Calu3 (cell line): ENCODE measurements at regions not wholly inside any gene's neighbourhood (a gene's known extent, or its start where the extent isn't known, plus 50 kb on each side); places are given as distances from the start of the nearest gene placed in this dataset.

ENCODE experiments used
- BruUV-seq: library from RNA; stranded (reverse); fragments of 400-500 nt; replicated peaks from 2 replicates; lab custom pipeline; 2021; lab: Mats Ljungman, UMichigan
- CTCF ChIA-PET: fragments of 300-600 bp; sonication (Branson Sonifier 250); formaldehyde crosslinking; loops from one replicate; lab custom pipeline; 2022; ENCODE audit warnings: antibody characterized with exemption; lab: Charles Lee
- DNase-seq: peaks from one replicate; pipeline ENCODE4 v3.0.0; 2022
- H3K27ac Mint-ChIP-seq: one replicate; pipeline ENCODE4 v1.8.0; 2022; ENCODE audit warnings: mixed read lengths; ENCODE audit not compliant: unreplicated experiment
- H3K27me3 Mint-ChIP-seq: one replicate; pipeline ENCODE4 v1.8.0; 2022; ENCODE audit warnings: mixed read lengths; ENCODE audit not compliant: unreplicated experiment
- H3K36me3 Mint-ChIP-seq: one replicate; pipeline ENCODE4 v1.8.0; 2022; ENCODE audit warnings: mild to moderate bottlenecking, moderate library complexity, mixed read lengths; ENCODE audit not compliant: insufficient read depth, unreplicated experiment
- H3K4me1 Mint-ChIP-seq: one replicate; pipeline ENCODE4 v1.8.0; 2022; ENCODE audit warnings: mild to moderate bottlenecking, low read depth, mixed read lengths; ENCODE audit not compliant: unreplicated experiment
- H3K4me3 Mint-ChIP-seq: one replicate; pipeline ENCODE4 v1.8.0; 2022; ENCODE audit warnings: mild to moderate bottlenecking, low read depth, moderate library complexity, mixed read lengths; ENCODE audit not compliant: unreplicated experiment
- H3K9me3 Mint-ChIP-seq: one replicate; pipeline ENCODE4 v1.8.0; 2022; ENCODE audit warnings: low read depth, mixed read lengths; ENCODE audit not compliant: unreplicated experiment
- intact Hi-C: fragments of 100-400 bp; cut with micrococcal nuclease; formaldehyde crosslinking; loops from one replicate; pipeline ENCODE4 v1.10.0; 2022; ENCODE audit not compliant: unreplicated experiment
- TF ChIP-seq, protein P1 (sequence below): fragments of 200-600 bp; IDR thresholded peaks from one replicate; pipeline ENCODE4 v1.8.0; 2022; ENCODE audit warnings: antibody characterized with exemption; ENCODE audit not compliant: unreplicated experiment

GRCh38 chr6:126716826-126717509 is 377.1 kb downstream of the CENPW start:
- peaks cover 29% of the 10 kb centered on the region for H3K4me1 Mint-ChIP-seq
- no peak overlapping the region for H3K4me3 Mint-ChIP-seq
- intact Hi-C loops = no loop called here

GRCh38 chr6:126718600-126719327 is 378.8 kb downstream of the CENPW start:
- H3K4me3 Mint-ChIP-seq = no peak overlapping the region
- no peak overlapping the region for H3K27ac Mint-ChIP-seq
- H3K36me3 Mint-ChIP-seq = peaks cover 8% of the 10 kb centered on the region
- TF ChIP-seq, protein P1, sequence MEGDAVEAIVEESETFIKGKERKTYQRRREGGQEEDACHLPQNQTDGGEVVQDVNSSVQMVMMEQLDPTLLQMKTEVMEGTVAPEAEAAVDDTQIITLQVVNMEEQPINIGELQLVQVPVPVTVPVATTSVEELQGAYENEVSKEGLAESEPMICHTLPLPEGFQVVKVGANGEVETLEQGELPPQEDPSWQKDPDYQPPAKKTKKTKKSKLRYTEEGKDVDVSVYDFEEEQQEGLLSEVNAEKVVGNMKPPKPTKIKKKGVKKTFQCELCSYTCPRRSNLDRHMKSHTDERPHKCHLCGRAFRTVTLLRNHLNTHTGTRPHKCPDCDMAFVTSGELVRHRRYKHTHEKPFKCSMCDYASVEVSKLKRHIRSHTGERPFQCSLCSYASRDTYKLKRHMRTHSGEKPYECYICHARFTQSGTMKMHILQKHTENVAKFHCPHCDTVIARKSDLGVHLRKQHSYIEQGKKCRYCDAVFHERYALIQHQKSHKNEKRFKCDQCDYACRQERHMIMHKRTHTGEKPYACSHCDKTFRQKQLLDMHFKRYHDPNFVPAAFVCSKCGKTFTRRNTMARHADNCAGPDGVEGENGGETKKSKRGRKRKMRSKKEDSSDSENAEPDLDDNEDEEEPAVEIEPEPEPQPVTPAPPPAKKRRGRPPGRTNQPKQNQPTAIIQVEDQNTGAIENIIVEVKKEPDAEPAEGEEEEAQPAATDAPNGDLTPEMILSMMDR = no peak
- no peaks in the 10 kb centered on the region for H3K27me3 Mint-ChIP-seq
- peaks cover 30% of the 10 kb centered on the region for H3K4me1 Mint-ChIP-seq
- DNase-seq = no peak
- intact Hi-C loops = no loop called here
- H3K9me3 Mint-ChIP-seq = no peaks in the 10 kb centered on the region
- CTCF ChIA-PET = interaction anchor here (0.6 to 1.5 kb wide), 2 partner anchors 16 to 368 kb away, joined by 3 to 4 read pairs; no protein-coding TSS in a partner anchor
- no TSS peak for BruUV-seq

More at GRCh38 chr6:126716826-126717509, 377.1 kb downstream of the CENPW start:
- no peaks in the 10 kb centered on the region for H3K27me3 Mint-ChIP-seq
- peaks cover 7% of the 10 kb centered on the region for H3K36me3 Mint-ChIP-seq
- CTCF ChIA-PET = no interaction called here
- peak; percentile 33 for DNase-seq
- TF ChIP-seq, protein P1 = no peak
- H3K27ac Mint-ChIP-seq = peak overlapping the region; percentile 94
- no TSS peak for BruUV-seq
- no peaks in the 10 kb centered on the region for H3K9me3 Mint-ChIP-seq

DNA sequence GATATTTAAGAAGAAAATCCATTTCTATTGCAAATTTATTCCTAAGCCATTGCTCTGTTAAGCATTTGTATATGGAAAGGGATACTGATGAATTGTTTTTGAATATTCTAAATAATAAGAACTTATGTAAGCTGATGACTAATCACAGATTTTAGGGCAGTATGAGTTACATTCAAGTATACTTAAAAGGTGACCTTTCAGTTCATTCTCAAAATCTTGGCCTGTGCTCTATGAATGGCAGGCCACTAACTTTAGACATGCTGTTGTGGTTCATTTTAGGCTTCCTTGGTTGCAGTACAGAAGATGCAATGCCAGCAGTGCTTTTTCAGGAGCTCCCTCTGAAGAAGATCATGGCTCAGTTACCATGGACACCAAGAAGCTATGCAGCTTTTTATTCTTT is 380.4 kb downstream of the CENPW start:
- Mint-ChIP-seq H3K9me3 (no peaks in the 10 kb centered on the region), H3K27me3 (no peaks in the 10 kb centered on the region), H3K4me3 (no peak overlapping the region), H3K27ac (peak overlapping the region; percentile 99), H3K36me3 (peaks cover 8% of the 10 kb centered on the region), H3K4me1 (peaks cover 30% of the 10 kb centered on the region)
- intact Hi-C loops = no loop called here
- CTCF ChIA-PET = interaction anchor here (0.8 kb wide), 1 partner anchor 42 kb away, joined by 3 read pairs; no protein-coding TSS in a partner anchor
- TF ChIP-seq, protein P1 = no peak
- DNase-seq = no peak
- no TSS peak for BruUV-seq

DNA sequence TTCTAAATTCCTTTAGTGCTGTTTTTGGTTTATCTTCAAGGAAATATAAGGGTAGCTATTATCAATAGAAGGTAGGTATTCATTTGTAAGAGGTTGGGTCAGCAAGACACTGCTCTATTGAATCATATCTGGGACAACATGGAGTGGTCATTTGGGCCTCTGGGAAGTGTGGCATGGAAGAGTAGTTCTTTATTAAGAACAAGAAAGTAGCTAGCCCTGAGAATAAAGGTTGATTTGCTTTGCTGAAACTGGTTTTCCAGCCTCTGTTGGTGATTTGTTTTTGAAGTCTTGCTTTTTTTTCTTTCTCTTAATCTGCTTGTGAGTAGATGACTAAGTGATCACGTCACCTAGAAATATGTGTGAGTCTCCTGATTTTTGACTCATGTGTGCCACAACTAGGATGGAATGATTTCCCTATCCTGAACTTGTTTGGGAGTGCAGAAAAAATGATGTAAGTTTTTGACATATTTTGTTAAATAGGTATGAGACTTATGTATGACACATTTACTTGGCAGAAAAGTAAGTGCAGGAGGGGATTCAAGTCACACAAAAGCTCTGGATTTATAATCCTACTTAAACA is 381.8 kb downstream of the CENPW start:
- intact Hi-C loops = no loop called here
- Mint-ChIP-seq H3K27me3 (no peaks in the 10 kb centered on the region), H3K36me3 (peaks cover 8% of the 10 kb centered on the region), H3K9me3 (no peaks in the 10 kb centered on the region), H3K4me1 (peaks cover 21% of the 10 kb centered on the region), H3K4me3 (peak overlapping the region; percentile 46), H3K27ac (peak overlapping the region; percentile 99)
- CTCF ChIA-PET = no interaction called here
- peak; percentile 34 for DNase-seq
- TF ChIP-seq, protein P1 = no peak
- BruUV-seq = no TSS peak
